ENCODE measurements at regions not wholly inside any gene's neighbourhood (a gene's known extent, or its start where the extent isn't known, plus 50 kb on each side); places are given as distances from the start of the nearest gene placed in this dataset.

- no peak for TF ChIP-seq CTCF (CRISPR knock-in tag; IDR thresholded peaks at IDR 0.05)
- no peak for TF ChIP-seq FUBP1 (CRISPR knock-in tag; IDR thresholded peaks at IDR 0.05; ENCODE audit: borderline replicate concordance)
- TF ChIP-seq CHD2 (IDR thresholded peaks at IDR 0.05; ENCODE audit: low read depth, low read length) = no peak
Observed at GRCh38 chr6:163949431-163949830, 534.9 kb downstream of the QKI start.

All from HepG2 (cell line).